H9 (cell line): ENCODE measurements at regions not wholly inside any gene's neighbourhood (a gene's known extent, or its start where the extent isn't known, plus 50 kb on each side); places are given as distances from the start of the nearest gene placed in this dataset.

ENCODE experiments used
- DNase-seq: peaks from one replicate; pipeline ENCODE4 v3.0.0-alpha.2; 2017
- H2AFZ ChIP-seq: one replicate; pipeline ENCODE4 v1.6.1; 2013; ENCODE audit warnings: mild to moderate bottlenecking, low read length, control low read depth, moderate library complexity
- H2AK5ac ChIP-seq: 2 replicates; pipeline ENCODE4 v1.6.1; 2013; ENCODE audit warnings: low read length, control low read depth, mixed read lengths; ENCODE audit not compliant: insufficient read length
- H2BK120ac ChIP-seq: one replicate; pipeline ENCODE4 v1.6.1; 2013; ENCODE audit warnings: low read depth, mild to moderate bottlenecking, low read length, control low read depth, inconsistent platforms; ENCODE audit not compliant: poor library complexity, severe bottlenecking
- H2BK12ac ChIP-seq: 2 replicates; pipeline ENCODE4 v1.6.1; 2013; ENCODE audit warnings: low read length, control low read depth, mixed read lengths, low read depth; ENCODE audit not compliant: insufficient read length
- H2BK15ac ChIP-seq: 2 replicates; pipeline ENCODE4 v1.6.1; 2013; ENCODE audit warnings: low read depth, low read length, control low read depth
- H2BK20ac ChIP-seq: one replicate; pipeline ENCODE4 v1.6.1; 2013; ENCODE audit warnings: low read depth, mild to moderate bottlenecking, low read length, control low read depth, inconsistent platforms; ENCODE audit not compliant: poor library complexity, severe bottlenecking
- H2BK5ac ChIP-seq: 2 replicates; pipeline ENCODE4 v1.6.1; 2013; ENCODE audit warnings: low read length, control low read depth, mixed read lengths; ENCODE audit not compliant: insufficient read length
- H3K14ac ChIP-seq: 2 replicates; pipeline ENCODE4 v1.6.1; 2013; ENCODE audit warnings: low read length, control low read depth; ENCODE audit not compliant: insufficient read depth
- H3K18ac ChIP-seq: 2 replicates; pipeline ENCODE4 v1.6.1; 2013; ENCODE audit warnings: low read depth, mild to moderate bottlenecking, mixed read lengths, low read length, control low read depth; ENCODE audit not compliant: insufficient read length
- H3K23ac ChIP-seq: 2 replicates; pipeline ENCODE4 v1.6.1; 2013; ENCODE audit warnings: low read length, control low read depth, mixed read lengths, low read depth; ENCODE audit not compliant: insufficient read length
- H3K23me2 ChIP-seq: 2 replicates; pipeline ENCODE4 v1.6.1; 2013; ENCODE audit warnings: low read depth, mild to moderate bottlenecking, mixed read lengths, low read length, control low read depth; ENCODE audit not compliant: insufficient read length, poor library complexity, severe bottlenecking
- H3K27ac ChIP-seq: 2 replicates; pipeline ENCODE4 v1.5.1; 2013; ENCODE audit warnings: low read length, control low read depth, mixed read lengths, low read depth; ENCODE audit not compliant: insufficient read length
- H3K27me3 ChIP-seq: 2 replicates; pipeline ENCODE4 v1.6.1; 2013; ENCODE audit warnings: low read length, control low read depth, inconsistent platforms; ENCODE audit not compliant: insufficient read depth
- H3K4ac ChIP-seq: 2 replicates; pipeline ENCODE4 v1.6.1; 2013; ENCODE audit warnings: low read depth, mild to moderate bottlenecking, control low read depth, inconsistent platforms, low read length, moderate library complexity
- H3K4me1 ChIP-seq: 2 replicates; pipeline ENCODE4 v1.6.1; 2013; ENCODE audit warnings: low read length, control low read depth, inconsistent platforms; ENCODE audit not compliant: insufficient read depth
- H3K4me2 ChIP-seq: 2 replicates; pipeline ENCODE4 v1.6.1; 2013; ENCODE audit warnings: low read length, control low read depth, mixed read lengths; ENCODE audit not compliant: insufficient read length, insufficient read depth
- H3K56ac ChIP-seq: 2 replicates; pipeline ENCODE4 v1.6.1; 2013; ENCODE audit warnings: low read depth, mild to moderate bottlenecking, mixed read lengths, low read length, control low read depth; ENCODE audit not compliant: insufficient read length
- H3K79me1 ChIP-seq: 2 replicates; pipeline ENCODE4 v1.6.1; 2013; ENCODE audit warnings: low read depth, mild to moderate bottlenecking, moderate library complexity, low read length, control low read depth, inconsistent platforms; ENCODE audit not compliant: insufficient read depth, poor library complexity, severe bottlenecking
- H3K79me2 ChIP-seq: 2 replicates; pipeline ENCODE4 v1.6.1; 2013; ENCODE audit warnings: low read length, control low read depth, inconsistent platforms; ENCODE audit not compliant: insufficient read depth
- H3K9ac ChIP-seq: 2 replicates; pipeline ENCODE4 v1.6.1; 2013; ENCODE audit warnings: low read length, control low read depth, mixed read lengths; ENCODE audit not compliant: insufficient read length; ENCODE audit errors: extremely low read depth
- H3K9me3 ChIP-seq: one replicate; pipeline ENCODE4 v1.6.1; 2013; ENCODE audit warnings: low read depth, low read length, inconsistent platforms; ENCODE audit not compliant: control insufficient read depth
- H3T11ph ChIP-seq: one replicate; pipeline ENCODE4 v1.6.1; 2013; ENCODE audit warnings: mild to moderate bottlenecking, low read length, control low read depth, inconsistent platforms
- H4K20me1 ChIP-seq: one replicate; pipeline ENCODE4 v1.6.1; 2013; ENCODE audit not compliant: control insufficient read depth, insufficient read length, insufficient read depth
- H4K5ac ChIP-seq: 2 replicates; pipeline ENCODE4 v1.6.1; 2013; ENCODE audit warnings: low read depth, mild to moderate bottlenecking, mixed read lengths, low read length, control low read depth; ENCODE audit not compliant: insufficient read length
- H4K8ac ChIP-seq: replicated peaks from 2 replicates; pipeline ENCODE4 v1.6.1; 2013; ENCODE audit warnings: low read length, control low read depth, mixed read lengths, low read depth; ENCODE audit not compliant: insufficient read length
- H4K91ac ChIP-seq: 2 replicates; pipeline ENCODE4 v1.6.1; 2013; ENCODE audit warnings: low read depth, mild to moderate bottlenecking, moderate library complexity, mixed read lengths, low read length, control low read depth; ENCODE audit not compliant: insufficient read length
- H3K27ac Mint-ChIP-seq, 3 experiments: 2 replicates in 2 of 3; 3 replicates in 1 of 3; pipeline ENCODE4 v1.8.0; 2020 to 2021; ENCODE audit warnings: mixed read lengths in 3 of 3, mild to moderate bottlenecking in 1 of 3, moderate library complexity in 1 of 3
- H3K27me3 Mint-ChIP-seq: 2 replicates; pipeline ENCODE4 v1.8.0; 2021; ENCODE audit warnings: low read depth, mild to moderate bottlenecking, moderate library complexity, mixed read lengths
- H3K36me3 Mint-ChIP-seq, 3 experiments: 2 replicates in 2 of 3; 3 replicates in 1 of 3; pipeline ENCODE4 v1.8.0; 2020 to 2021; ENCODE audit warnings: low read depth in 3 of 3, mixed read lengths in 3 of 3; ENCODE audit not compliant: insufficient read depth in 1 of 3
- H3K4me1 Mint-ChIP-seq, 2 experiments: 2 replicates each; pipeline ENCODE4 v1.8.0; 2020; ENCODE audit warnings: mixed read lengths in 2 of 2
- H3K4me3 Mint-ChIP-seq, 2 experiments: 2 replicates in 1 of 2; 3 replicates in 1 of 2; pipeline ENCODE4 v1.8.0; 2020 to 2021; ENCODE audit warnings: mild to moderate bottlenecking in 2 of 2, mixed read lengths in 2 of 2, moderate library complexity in 1 of 2
- H3K9me3 Mint-ChIP-seq, 2 experiments: 2 replicates in 1 of 2; 3 replicates in 1 of 2; pipeline ENCODE4 v1.8.0; 2020; ENCODE audit warnings: mild to moderate bottlenecking in 2 of 2, mixed read lengths in 2 of 2, moderate library complexity in 1 of 2
- CTCF ChIP-seq: fragments of 200-600 bp; sonication (generic); conservative IDR thresholded peaks from 3 replicates; pipeline ENCODE4 v1.8.0; 2021; ENCODE audit warnings: antibody characterized with exemption, mild to moderate bottlenecking
- WGBS: extraction: QIAGEN DNeasy Blood & Tissue Kit; methylation state at CpG from one replicate; pipeline ENCODE4 v1.1.7; 2013; ENCODE audit warnings: missing lambda C conversion rate, low lambda C conversion rate, mixed read lengths; ENCODE audit not compliant: insufficient read length; ENCODE audit errors: extremely low coverage; 5-methylcytosine and 5-hydroxymethylcytosine counted together

DNA sequence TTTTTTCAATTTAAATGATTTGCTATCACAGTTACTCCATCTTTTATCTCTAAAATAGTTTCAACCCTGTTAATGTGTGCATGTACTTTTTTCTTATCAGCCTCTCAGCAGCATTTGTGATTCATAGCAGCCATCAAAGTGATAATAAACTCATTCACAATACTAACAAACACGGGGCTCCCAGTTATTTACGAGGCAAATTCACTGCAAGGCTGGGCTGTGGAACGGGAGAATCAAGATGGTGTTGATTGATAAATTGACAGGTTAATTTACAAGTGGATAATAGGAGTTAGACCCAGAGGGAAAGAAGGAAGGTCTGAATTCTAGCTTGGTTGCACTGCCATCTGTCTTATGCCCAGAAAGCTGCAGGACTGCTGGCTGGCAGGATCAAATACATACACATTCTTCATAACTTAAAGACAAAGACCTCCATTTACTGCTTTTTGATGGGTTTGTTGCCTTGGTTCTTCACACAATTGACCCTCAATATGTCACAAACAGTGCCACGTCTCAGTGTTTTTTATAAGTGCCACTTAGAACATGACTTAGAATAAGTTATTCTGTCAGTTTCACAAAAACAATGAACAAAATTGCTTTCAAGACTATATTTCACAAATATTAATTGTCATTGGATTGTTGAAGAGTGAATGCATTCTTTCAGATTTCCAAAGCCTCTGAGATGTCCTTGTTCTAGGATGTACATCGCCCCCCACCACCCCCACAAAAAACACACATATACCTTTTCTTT lies 562.8 kb downstream of the NR2F2 start:
- no peak overlapping the region for H4K5ac ChIP-seq
- no peaks in the 10 kb centered on the region for H3K23me2 ChIP-seq
- no peak overlapping the region for H3K9ac ChIP-seq
- H3K79me1 ChIP-seq: no peaks in the 10 kb centered on the region
- H3K18ac ChIP-seq: no peak overlapping the region
- DNase-seq: no peak
- no peak overlapping the region for H3T11ph ChIP-seq
- Mint-ChIP-seq H3K27ac (no peak overlapping the region), H3K4me1 (peaks cover 16 to 25% of the 10 kb centered on the region in 2 experiments), H3K36me3 (no peaks in the 10 kb centered on the region), H3K4me3 (no peak overlapping the region), H3K9me3 (no peaks in the 10 kb centered on the region), H3K27me3 (no peaks in the 10 kb centered on the region)
- no peak overlapping the region for H3K4me2 ChIP-seq
- no CpG with 5 or more reads among the region's 5 CpGs for WGBS
- no peak overlapping the region for H4K91ac ChIP-seq
- no peak overlapping the region for H3K23ac ChIP-seq
- H3K4ac ChIP-seq: no peak overlapping the region
- H3K79me2 ChIP-seq: no peaks in the 10 kb centered on the region
- H4K20me1 ChIP-seq: no peaks in the 10 kb centered on the region
- no peak overlapping the region for H3K14ac ChIP-seq
- H3K4me1 ChIP-seq: no peaks in the 10 kb centered on the region; the same call in 1 of the 2 replicates
- no peak overlapping the region for H2BK120ac ChIP-seq
- H3K27ac ChIP-seq: no peak overlapping the region
- no peak overlapping the region for H2BK12ac ChIP-seq
- H3K9me3 ChIP-seq: no peaks in the 10 kb centered on the region
- no peak overlapping the region for H4K8ac ChIP-seq
- no peak overlapping the region for H2AFZ ChIP-seq
- no peak overlapping the region for H2BK20ac ChIP-seq
- H2BK15ac ChIP-seq: no peak overlapping the region
- H3K27me3 ChIP-seq: no peaks in the 10 kb centered on the region
- H2AK5ac ChIP-seq: no peak overlapping the region
- TF ChIP-seq CTCF: peak; percentile 78
- H2BK5ac ChIP-seq: no peak overlapping the region
- H3K56ac ChIP-seq: no peak overlapping the region
